CD4-positive, CD25-positive, alpha-beta regulatory T cell (primary cell): ENCODE measurements at regions not wholly inside any gene's neighbourhood (a gene's known extent, or its start where the extent isn't known, plus 50 kb on each side); places are given as distances from the start of the nearest gene placed in this dataset.

ENCODE experiments used
- ATAC-seq, 2 donors: fragments of 150-1000 bp; cut with Tn5 transposase; one replicate each; pipeline ENCODE4 v1.10.0; 2021; ENCODE audit warnings: low read depth in 2 of 2, moderate number of reproducible peaks in 2 of 2, moderate library complexity in 1 of 2
- DNase-seq, 3 donors: peaks; one replicate each; pipeline versions ENCODE4 v3.0.0 to v3.0.0-alpha.2; 2012 to 2022; ENCODE audit warnings: mixed read lengths in 1 of 3
- H3K27ac ChIP-seq: one replicate; pipeline ENCODE4 v1.7.0; 2013; ENCODE audit warnings: mild to moderate bottlenecking, low read length; ENCODE audit not compliant: insufficient read depth, poor library complexity, severe bottlenecking
- H3K27me3 ChIP-seq: one replicate; pipeline ENCODE4 v1.7.0; 2013; ENCODE audit warnings: low read length; ENCODE audit not compliant: control insufficient read depth, insufficient read depth
- H3K36me3 ChIP-seq: one replicate; pipeline ENCODE4 v1.7.0; 2013; ENCODE audit warnings: mild to moderate bottlenecking, low read length, moderate library complexity; ENCODE audit not compliant: control insufficient read depth, insufficient read depth
- H3K4me1 ChIP-seq: 2 replicates; pipeline ENCODE4 v1.7.0; 2013; ENCODE audit warnings: mild to moderate bottlenecking, low read length; ENCODE audit not compliant: insufficient read depth, control insufficient read depth, poor library complexity, severe bottlenecking
- H3K4me3 ChIP-seq: one replicate; pipeline ENCODE4 v1.7.0; 2013; ENCODE audit warnings: low read depth, mild to moderate bottlenecking, low read length, moderate library complexity
- H3K9me3 ChIP-seq, 2 experiments: 1 replicate in 1 of 2; 2 replicates in 1 of 2; pipeline ENCODE4 v1.7.0; 2013; ENCODE audit warnings: low read length in 2 of 2, mild to moderate bottlenecking in 1 of 2, moderate library complexity in 1 of 2; ENCODE audit not compliant: control insufficient read depth in 2 of 2
- H3K27ac Mint-ChIP-seq, 3 donors: one replicate each; pipeline ENCODE4 v1.8.0; 2020 to 2022; ENCODE audit warnings: mild to moderate bottlenecking in 3 of 3, mixed read lengths in 3 of 3, moderate library complexity in 2 of 3
- H3K27me3 Mint-ChIP-seq: one replicate; pipeline ENCODE4 v1.8.0; 2022; ENCODE audit warnings: mild to moderate bottlenecking, mixed read lengths
- H3K36me3 Mint-ChIP-seq: one replicate; pipeline ENCODE4 v1.8.0; 2020; ENCODE audit warnings: mixed read lengths
- H3K4me1 Mint-ChIP-seq, 4 donors: one replicate each; pipeline ENCODE4 v1.8.0; 2020 to 2022; ENCODE audit warnings: mixed read lengths in 4 of 4, mild to moderate bottlenecking in 1 of 4
- H3K4me3 Mint-ChIP-seq, 4 donors: one replicate each; pipeline ENCODE4 v1.8.0; 2020 to 2022; ENCODE audit warnings: mild to moderate bottlenecking in 4 of 4, mixed read lengths in 4 of 4, moderate library complexity in 3 of 4
- H3K9me3 Mint-ChIP-seq, 7 donors: one replicate each; pipeline ENCODE4 v1.8.0; 2020 to 2022; ENCODE audit warnings: mixed read lengths in 7 of 7, mild to moderate bottlenecking in 3 of 7, moderate library complexity in 2 of 7

GRCh38 chr1:199959033-199959774 is 68.3 kb upstream of the NR5A2 start:
- H3K36me3 ChIP-seq = no peaks in the 10 kb centered on the region
- peaks cover 0 to 7% of the 10 kb centered on the region in 2 experiments for H3K9me3 ChIP-seq
- Mint-ChIP-seq H3K27ac (no peak overlapping the region), H3K4me3 (no peak overlapping the region), H3K27me3 (peaks cover 8% of the 10 kb centered on the region), H3K9me3 (peaks cover 0 to 1% (median 0%) of the 10 kb centered on the region in 7 donors), H3K4me1 (no peaks in the 10 kb centered on the region), H3K36me3 (no peaks in the 10 kb centered on the region)
- no peak overlapping the region for H3K4me3 ChIP-seq
- DNase-seq (no peak), ATAC-seq (no peak)
- H3K27me3 ChIP-seq = no peaks in the 10 kb centered on the region
- no peak overlapping the region for H3K27ac ChIP-seq
- no peaks in the 10 kb centered on the region for H3K4me1 ChIP-seq

GRCh38 chr1:199959775-199960110 is 67.8 kb upstream of the NR5A2 start:
- H3K4me3 Mint-ChIP-seq = no peak overlapping the region
- no peaks in the 10 kb centered on the region for H3K4me1 Mint-ChIP-seq
- no peaks in the 10 kb centered on the region for H3K36me3 Mint-ChIP-seq
- H3K27me3 ChIP-seq = no peaks in the 10 kb centered on the region
- ATAC-seq = no peak
- no peak overlapping the region for H3K27ac ChIP-seq
- no peak overlapping the region for H3K27ac Mint-ChIP-seq
- H3K27me3 Mint-ChIP-seq = peaks cover 8% of the 10 kb centered on the region
- peaks cover 0 to 7% of the 10 kb centered on the region in 2 experiments for H3K9me3 ChIP-seq
- no peak overlapping the region for H3K4me3 ChIP-seq
- no peaks in the 10 kb centered on the region for H3K36me3 ChIP-seq
- no peak for DNase-seq
- H3K9me3 Mint-ChIP-seq = peaks cover 0 to 1% (median 0%) of the 10 kb centered on the region in 7 donors
- no peaks in the 10 kb centered on the region for H3K4me1 ChIP-seq

- no peaks in the 10 kb centered on the region for H3K27me3 ChIP-seq
- Mint-ChIP-seq H3K4me3 (no peak overlapping the region), H3K36me3 (no peaks in the 10 kb centered on the region), H3K9me3 (peaks cover 0 to 2% (median 0%) of the 10 kb centered on the region in 7 donors), H3K27me3 (peaks cover 9% of the 10 kb centered on the region), H3K4me1 (no peaks in the 10 kb centered on the region), H3K27ac (no peak overlapping the region)
- H3K27ac ChIP-seq = no peak overlapping the region
- no peaks in the 10 kb centered on the region for H3K9me3 ChIP-seq
- DNase-seq (no peak), ATAC-seq (no peak)
- no peaks in the 10 kb centered on the region for H3K36me3 ChIP-seq
- no peak overlapping the region for H3K4me3 ChIP-seq
- H3K4me1 ChIP-seq = no peaks in the 10 kb centered on the region
Observed at GRCh38 chr1:199970125-199970524, 57.4 kb upstream of the NR5A2 start.

- Histone ChIP-seq H3K27ac (no peak overlapping the region), H3K27me3 (no peaks in the 10 kb centered on the region), H3K4me3 (no peak overlapping the region), H3K9me3 (no peaks in the 10 kb centered on the region), H3K36me3 (no peaks in the 10 kb centered on the region), H3K4me1 (no peaks in the 10 kb centered on the region)
- no peak for DNase-seq
- Mint-ChIP-seq H3K9me3 (peaks cover 0 to 2% (median 0%) of the 10 kb centered on the region in 7 donors), H3K4me3 (no peak overlapping the region), H3K36me3 (no peaks in the 10 kb centered on the region), H3K4me1 (no peaks in the 10 kb centered on the region), H3K27ac (no peak overlapping the region), H3K27me3 (peaks cover 7% of the 10 kb centered on the region)
- no peak for ATAC-seq
Observed at GRCh38 chr1:199976496-199977144, 50.9 kb upstream of the NR5A2 start.
